Gastroesophageal sphincter (tissue), 4 donors: ENCODE measurements at regions not wholly inside any gene's neighbourhood (a gene's known extent, or its start where the extent isn't known, plus 50 kb on each side); places are given as distances from the start of the nearest gene placed in this dataset.

Experiments
- ATAC-seq: fragments of 150-250 bp; one replicate; pipeline ENCODE4 v1.9.1; 2016; ENCODE audit warnings: mild to moderate bottlenecking, moderate library complexity
- H3K27ac ChIP-seq, 4 donors: fragments of 200-600 bp; sonication (generic) in 3 of 4; 1 replicate in 3 of 4; 2 replicates in 1 of 4; pipeline ENCODE4 v1.5.1; 2016 to 2019
- H3K27me3 ChIP-seq: fragments of 200-600 bp; sonication (generic); one replicate; pipeline ENCODE4 v1.5.1; 2019
- H3K36me3 ChIP-seq, 2 donors: fragments of 200-600 bp; sonication (generic); one replicate each; pipeline ENCODE4 v1.5.1; 2019; ENCODE audit warnings: control low read depth in 1 of 2
- H3K4me1 ChIP-seq, 3 donors: fragments of 200-600 bp; sonication (generic); 1 replicate in 2 of 3; 2 replicates in 1 of 3; pipeline ENCODE4 v1.5.1; 2016 to 2019; ENCODE audit warnings: control low read depth in 2 of 3
- H3K4me3 ChIP-seq, 2 donors: fragments of 200-600 bp; sonication (generic); one replicate each; pipeline ENCODE4 v1.5.1; 2019; ENCODE audit warnings: mild to moderate bottlenecking in 1 of 2, moderate library complexity in 1 of 2
- H3K9me3 ChIP-seq, 3 donors: fragments of 200-600 bp; sonication (generic); one replicate each; pipeline ENCODE4 v1.5.1; 2017 to 2019; ENCODE audit warnings: control low read depth in 2 of 3
- EP300 ChIP-seq: sonication (generic); formaldehyde crosslinking; IDR thresholded peaks from one replicate; pipeline ENCODE4 v1.6.1; 2017; ENCODE audit warnings: antibody characterized with exemption, mild to moderate bottlenecking
- POLR2A ChIP-seq, 2 donors: fragments of 450-650 bp; IDR thresholded peaks; one replicate each; pipeline ENCODE4 v1.6.1; 2017; ENCODE audit warnings: antibody characterized with exemption in 2 of 2, mild to moderate bottlenecking in 2 of 2, moderate library complexity in 1 of 2
- POLR2AphosphoS5 ChIP-seq: sonication (generic); formaldehyde crosslinking; IDR thresholded peaks from one replicate; pipeline ENCODE4 v1.6.1; 2017; ENCODE audit warnings: antibody characterized with exemption
- WGBS, 2 donors: methylation state at CpG; one replicate each; pipeline ENCODE4 v1.1.5; 2018; ENCODE audit warnings: low coverage in 1 of 2; 5-methylcytosine and 5-hydroxymethylcytosine counted together
- TF ChIP-seq, protein P1 (sequence below), 4 experiments: fragments of 200-600 bp in 2 of 4; fragments of 450-650 bp in 2 of 4; sonication (generic) in 1 of 4; IDR thresholded peaks; one replicate each; pipeline ENCODE4 v1.5.1; 2017 to 2019; ENCODE audit warnings: antibody characterized with exemption in 4 of 4, mild to moderate bottlenecking in 2 of 4, moderate library complexity in 2 of 4

DNA sequence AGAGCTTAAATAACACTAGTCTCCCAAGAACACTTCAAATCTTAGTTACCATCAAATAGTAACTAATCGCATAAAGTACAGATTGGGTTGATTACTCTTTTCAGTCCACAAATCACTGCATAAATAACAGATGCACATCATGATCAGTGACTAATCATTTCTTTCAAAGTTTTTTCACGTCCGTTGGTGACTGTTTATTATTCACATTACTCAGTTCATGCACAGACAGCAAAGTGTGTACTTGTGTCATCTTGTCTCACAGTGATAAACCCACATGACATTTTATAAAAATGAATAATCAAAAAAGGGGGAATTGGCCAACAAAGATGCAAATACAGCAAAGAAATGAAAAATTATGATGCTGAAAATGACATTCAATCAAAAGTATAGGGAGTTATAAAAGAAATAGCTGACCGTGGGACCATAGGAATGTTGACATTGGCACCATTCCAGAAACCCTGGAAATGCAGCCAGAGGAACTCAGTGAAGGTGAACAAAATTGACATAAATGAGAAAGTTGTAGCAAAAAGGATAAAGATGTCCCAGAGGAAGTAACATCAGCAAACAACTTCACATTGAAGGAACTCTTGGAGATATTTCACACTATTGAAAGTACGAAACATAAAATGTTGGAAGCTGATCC lies 161.5 kb downstream of the SOX3 start:
- Histone ChIP-seq H3K27me3 (no peaks in the 10 kb centered on the region), H3K4me3 (no peak overlapping the region), H3K36me3 (no peaks in the 10 kb centered on the region), H3K27ac (no peak overlapping the region), H3K9me3 (no peaks in the 10 kb centered on the region), H3K4me1 (no peaks in the 10 kb centered on the region)
- no peak for ATAC-seq
- TF ChIP-seq POLR2AphosphoS5 (no peak), EP300 (no peak), POLR2A (IDR thresholded peaks at IDR 0.05) (no peak)
- TF ChIP-seq, protein P1, sequence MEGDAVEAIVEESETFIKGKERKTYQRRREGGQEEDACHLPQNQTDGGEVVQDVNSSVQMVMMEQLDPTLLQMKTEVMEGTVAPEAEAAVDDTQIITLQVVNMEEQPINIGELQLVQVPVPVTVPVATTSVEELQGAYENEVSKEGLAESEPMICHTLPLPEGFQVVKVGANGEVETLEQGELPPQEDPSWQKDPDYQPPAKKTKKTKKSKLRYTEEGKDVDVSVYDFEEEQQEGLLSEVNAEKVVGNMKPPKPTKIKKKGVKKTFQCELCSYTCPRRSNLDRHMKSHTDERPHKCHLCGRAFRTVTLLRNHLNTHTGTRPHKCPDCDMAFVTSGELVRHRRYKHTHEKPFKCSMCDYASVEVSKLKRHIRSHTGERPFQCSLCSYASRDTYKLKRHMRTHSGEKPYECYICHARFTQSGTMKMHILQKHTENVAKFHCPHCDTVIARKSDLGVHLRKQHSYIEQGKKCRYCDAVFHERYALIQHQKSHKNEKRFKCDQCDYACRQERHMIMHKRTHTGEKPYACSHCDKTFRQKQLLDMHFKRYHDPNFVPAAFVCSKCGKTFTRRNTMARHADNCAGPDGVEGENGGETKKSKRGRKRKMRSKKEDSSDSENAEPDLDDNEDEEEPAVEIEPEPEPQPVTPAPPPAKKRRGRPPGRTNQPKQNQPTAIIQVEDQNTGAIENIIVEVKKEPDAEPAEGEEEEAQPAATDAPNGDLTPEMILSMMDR (IDR thresholded peaks at IDR 0.05): no peak
- WGBS, 2 donors: 32 to 38% methylated on average over 5 of the region's 5 CpGs

DNA sequence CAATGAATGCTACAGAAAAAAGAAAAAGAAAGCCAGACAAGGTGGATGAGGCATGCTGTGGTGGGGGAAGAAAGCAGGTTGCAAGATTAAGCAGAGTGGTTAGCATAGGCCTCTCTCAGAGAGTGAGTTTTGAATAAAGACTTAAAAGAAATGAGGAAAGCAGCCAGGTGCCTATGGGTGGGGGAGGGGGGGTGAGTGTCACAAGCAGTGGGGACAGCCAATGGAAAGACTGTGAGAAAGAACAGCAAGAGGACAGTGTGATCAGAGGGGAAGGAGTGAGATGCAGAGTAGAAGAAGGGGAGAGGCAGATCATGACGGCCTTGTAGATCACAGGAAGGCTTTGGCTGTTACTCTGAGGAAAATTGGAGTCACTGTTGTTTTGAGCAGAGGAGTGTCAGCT lies 162.5 kb downstream of the SOX3 start:
- no peak overlapping the region for H3K27ac ChIP-seq
- H3K9me3 ChIP-seq: no peaks in the 10 kb centered on the region
- no peaks in the 10 kb centered on the region for H3K36me3 ChIP-seq
- 17 to 27% methylated on average over 1 of the region's 1 CpG for WGBS, 2 donors
- ATAC-seq: no peak
- H3K4me3 ChIP-seq: no peak overlapping the region
- no peaks in the 10 kb centered on the region for H3K27me3 ChIP-seq
- H3K4me1 ChIP-seq: no peaks in the 10 kb centered on the region
- no peak for TF ChIP-seq POLR2AphosphoS5
- no peak for TF ChIP-seq EP300
- no peak for TF ChIP-seq POLR2A (IDR thresholded peaks at IDR 0.05)
- TF ChIP-seq, protein P1 (IDR thresholded peaks at IDR 0.05): no peak

DNA sequence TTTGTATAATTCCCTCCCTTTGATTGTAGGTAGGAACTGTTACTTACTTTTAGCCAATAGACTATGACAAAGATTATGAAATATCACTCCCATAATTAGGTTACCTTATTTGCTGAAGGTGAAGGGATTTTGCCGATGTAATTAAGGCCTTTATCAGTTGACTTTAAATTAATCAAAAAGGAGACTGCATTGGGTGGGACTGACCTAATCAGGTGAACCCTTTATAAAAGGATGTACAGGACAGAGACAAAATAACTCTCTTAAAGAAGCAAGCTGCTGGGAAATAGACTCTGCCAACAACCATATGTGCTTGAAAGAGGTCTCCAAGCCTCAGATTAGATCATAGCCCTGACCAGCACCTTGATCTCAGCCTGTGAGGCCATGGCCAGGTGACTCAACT lies 167.6 kb downstream of the SOX3 start:
- Histone ChIP-seq H3K27me3 (no peaks in the 10 kb centered on the region), H3K4me3 (no peak overlapping the region), H3K27ac (no peak overlapping the region), H3K4me1 (no peaks in the 10 kb centered on the region), H3K36me3 (no peaks in the 10 kb centered on the region), H3K9me3 (no peaks in the 10 kb centered on the region)
- WGBS, 2 donors: 100% methylated on average over 1 of the region's 1 CpG; no CpG with 5 or more reads in 1 of the 2 donors
- no peak for ATAC-seq
- TF ChIP-seq, protein P1 (IDR thresholded peaks at IDR 0.05): no peak
- TF ChIP-seq POLR2A (IDR thresholded peaks at IDR 0.05) (no peak), POLR2AphosphoS5 (no peak), EP300 (no peak)

- WGBS, 2 donors: 56 to 66% methylated on average over 4 of the region's 4 CpGs
- Histone ChIP-seq H3K9me3 (no peaks in the 10 kb centered on the region), H3K27me3 (no peaks in the 10 kb centered on the region), H3K4me3 (no peak overlapping the region), H3K27ac (no peak overlapping the region), H3K36me3 (no peaks in the 10 kb centered on the region), H3K4me1 (no peaks in the 10 kb centered on the region)
- no peak for TF ChIP-seq POLR2A (IDR thresholded peaks at IDR 0.05)
- no peak for TF ChIP-seq EP300
- no peak for ATAC-seq
Measured at GRCh38 chrX:140318296-140318695, 186.6 kb downstream of the SOX3 start.

DNA sequence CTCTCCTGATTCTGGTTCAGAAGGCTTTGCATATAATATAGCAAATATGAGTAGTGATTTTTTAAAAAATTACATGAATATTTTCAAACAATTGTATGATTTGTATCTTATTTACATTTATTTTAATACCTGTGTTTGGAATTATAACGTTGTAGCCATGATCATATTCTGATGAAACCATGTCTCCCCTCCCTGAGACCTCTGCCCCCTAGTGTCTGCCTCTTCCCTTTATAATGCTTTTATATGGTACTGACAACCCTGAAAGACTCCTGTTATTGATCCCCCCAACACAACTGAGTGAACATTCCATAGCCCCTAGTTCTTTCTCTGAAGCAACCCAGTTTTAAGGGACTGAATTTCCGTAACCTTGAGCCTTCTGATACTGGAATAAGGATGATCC lies 187.4 kb downstream of the SOX3 start:
- Histone ChIP-seq H3K9me3 (no peaks in the 10 kb centered on the region), H3K4me1 (no peaks in the 10 kb centered on the region), H3K27ac (no peak overlapping the region), H3K4me3 (no peak overlapping the region), H3K27me3 (no peaks in the 10 kb centered on the region), H3K36me3 (no peaks in the 10 kb centered on the region)
- no peak for ATAC-seq
- TF ChIP-seq EP300 (no peak), POLR2A (IDR thresholded peaks at IDR 0.05) (no peak), POLR2AphosphoS5 (no peak)
- TF ChIP-seq, protein P1 (IDR thresholded peaks at IDR 0.05): no peak
- 56 to 68% methylated on average over 2 of the region's 2 CpGs for WGBS, 2 donors
